ENCODE measurements at regions not wholly inside any gene's neighbourhood (a gene's known extent, or its start where the extent isn't known, plus 50 kb on each side); places are given as distances from the start of the nearest gene placed in this dataset.

GRCh38 chr16:88306860-88307545 lies 75.8 kb upstream of the ZNF469 start:
- TF ChIP-seq CTCF (IDR thresholded peaks at IDR 0.05) = no peak
- TF ChIP-seq EZH2phosphoT487 (IDR thresholded peaks at IDR 0.05) = no peak
